GM21619 (cell line): ENCODE measurements at regions not wholly inside any gene's neighbourhood (a gene's known extent, or its start where the extent isn't known, plus 50 kb on each side); places are given as distances from the start of the nearest gene placed in this dataset.
A peak's percentile ranks its signal among the peaks of the same experiment; 100 is the strongest.

Experiments used
- ATAC-seq: cut with Tn5 transposase; IDR thresholded peaks from one replicate; pipeline ENCODE4 v1.9.1; 2021; ENCODE audit not compliant: unreplicated experiment

DNA sequence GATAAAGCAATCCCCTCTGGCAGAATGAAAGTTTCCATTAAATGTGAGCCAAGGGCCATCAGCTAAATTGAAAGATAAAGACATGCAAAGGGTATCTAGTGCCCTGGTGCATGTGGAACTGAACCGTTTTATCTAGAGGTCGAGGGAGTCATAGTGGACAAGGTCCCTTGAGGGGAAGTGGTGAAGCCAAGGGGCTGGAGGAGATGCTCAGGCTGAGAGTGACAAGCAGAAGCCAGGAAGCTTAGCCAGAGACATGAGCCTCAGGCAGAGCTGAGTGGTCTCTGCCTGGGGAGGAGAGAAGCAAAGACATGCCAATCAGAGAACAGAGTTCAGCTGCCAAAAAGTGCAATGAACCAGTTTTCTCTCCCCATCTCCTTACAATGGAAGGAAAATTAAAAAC is 68.1 kb upstream of the SLC10A2 start:
- peak; percentile 39 for ATAC-seq

- ATAC-seq, result no peak
Measured at GRCh38 chr13:103133556-103133955, 67.3 kb upstream of the SLC10A2 start.

GRCh38 chr13:103130681-103131210 is 64.5 kb upstream of the SLC10A2 start:
- ATAC-seq, result peak; percentile 77

- ATAC-seq, result no peak
Measured at GRCh38 chr13:103130146-103130545, 63.9 kb upstream of the SLC10A2 start.
